HG03066 (cell line): ENCODE measurements at regions not wholly inside any gene's neighbourhood (a gene's known extent, or its start where the extent isn't known, plus 50 kb on each side); places are given as distances from the start of the nearest gene placed in this dataset.
"Not testable (repeated sequence)": the region's sequence is repeated elsewhere in the genome, so short reads cannot be mapped to it uniquely, and the experiment has no call there.

Experiments used
- ATAC-seq: cut with Tn5 transposase; IDR thresholded peaks from one replicate; pipeline ENCODE4 v1.9.1; 2021; ENCODE audit warnings: low read depth; ENCODE audit not compliant: unreplicated experiment

GRCh38 chrX:148259990-148260389, 240.4 kb upstream of the AFF2 start:
- no peak for ATAC-seq

- no peak for ATAC-seq
Observed at GRCh38 chrX:148265829-148266228, 234.6 kb upstream of the AFF2 start.

- ATAC-seq = no peak
Observed at GRCh38 chrX:148268673-148269072, 231.7 kb upstream of the AFF2 start.

GRCh38 chrX:148269513-148269912, 230.9 kb upstream of the AFF2 start:
- ATAC-seq = no peak

GRCh38 chrX:148270499-148270898, 229.9 kb upstream of the AFF2 start:
- no peak for ATAC-seq

- ATAC-seq = no peak
Observed at GRCh38 chrX:148271263-148271662, 229.2 kb upstream of the AFF2 start.

GRCh38 chrX:148281920-148282319, 218.5 kb upstream of the AFF2 start:
- no peak for ATAC-seq

- no peak for ATAC-seq
Observed at GRCh38 chrX:148282504-148282903, 217.9 kb upstream of the AFF2 start.

GRCh38 chrX:148284056-148284455, 216.4 kb upstream of the AFF2 start:
- no peak for ATAC-seq

GRCh38 chrX:148284821-148285220, 215.6 kb upstream of the AFF2 start:
- ATAC-seq = no peak

- no peak for ATAC-seq
Observed at GRCh38 chrX:148288451-148288850, 212.0 kb upstream of the AFF2 start.

GRCh38 chrX:148290041-148290440, 210.4 kb upstream of the AFF2 start:
- ATAC-seq = no peak

GRCh38 chrX:148290931-148291330, 209.5 kb upstream of the AFF2 start:
- ATAC-seq = no peak

GRCh38 chrX:148298737-148299136, 201.7 kb upstream of the AFF2 start:
- no peak for ATAC-seq

- not testable (repeated sequence) for ATAC-seq
Observed at GRCh38 chrX:148305214-148305613, 195.2 kb upstream of the AFF2 start.

GRCh38 chrX:148309413-148309812, 191.0 kb upstream of the AFF2 start:
- no peak for ATAC-seq

- ATAC-seq = peak; percentile 88
Observed at GRCh38 chrX:148310426-148311165, 189.8 kb upstream of the AFF2 start.

- no peak for ATAC-seq
Observed at GRCh38 chrX:148311544-148311943, 188.9 kb upstream of the AFF2 start.

- no peak for ATAC-seq
Observed at GRCh38 chrX:148314876-148315275, 185.5 kb upstream of the AFF2 start.

GRCh38 chrX:148316446-148316845, 184.0 kb upstream of the AFF2 start:
- ATAC-seq = no peak

- ATAC-seq = no peak
Observed at GRCh38 chrX:148322906-148323305, 177.5 kb upstream of the AFF2 start.

GRCh38 chrX:148333989-148334388, 166.4 kb upstream of the AFF2 start:
- ATAC-seq = no peak

- no peak for ATAC-seq
Observed at GRCh38 chrX:148337873-148338272, 162.5 kb upstream of the AFF2 start.
